Body of pancreas (tissue), 4 donors: ENCODE measurements at regions not wholly inside any gene's neighbourhood (a gene's known extent, or its start where the extent isn't known, plus 50 kb on each side); places are given as distances from the start of the nearest gene placed in this dataset.

Experiments used
- CTCF ChIP-seq, 7 experiments: fragments of 450-650 bp in 4 of 7; fragments of 200-600 bp in 3 of 7; sonication (generic) in 3 of 7; IDR thresholded peaks; one replicate each; pipeline ENCODE4 v1.5.1; 2016 to 2019; ENCODE audit warnings: antibody characterized with exemption in 7 of 7
- POLR2A ChIP-seq, 3 donors: fragments of 450-650 bp; IDR thresholded peaks; one replicate each; pipeline ENCODE4 v1.6.1; 2016; ENCODE audit warnings: antibody characterized with exemption in 3 of 3, mild to moderate bottlenecking in 2 of 3

DNA sequence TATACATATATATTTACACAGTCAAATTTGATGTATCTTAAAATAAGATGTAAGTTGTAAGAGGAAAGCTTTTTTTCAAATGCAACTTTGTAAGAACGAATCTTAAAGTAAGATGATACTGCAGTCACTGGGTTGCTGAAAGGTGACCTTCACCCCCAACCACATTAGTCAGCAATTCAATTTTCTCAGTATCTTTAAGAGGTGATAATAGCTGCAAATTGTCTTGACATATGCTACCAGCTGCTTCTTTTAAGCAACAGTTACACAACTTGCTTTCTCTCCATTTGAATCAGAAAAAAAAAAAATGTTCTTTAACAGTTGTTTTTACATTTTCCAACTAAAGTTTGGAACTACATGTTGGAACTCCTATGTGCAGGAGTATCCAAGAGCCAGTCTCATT is 246.6 kb upstream of the CCNG1 start:
- TF ChIP-seq POLR2A (IDR thresholded peaks at IDR 0.05), result no peak
- no peak for TF ChIP-seq CTCF (IDR thresholded peaks at IDR 0.05)
